GM12865 (cell line): ENCODE measurements at regions not wholly inside any gene's neighbourhood (a gene's known extent, or its start where the extent isn't known, plus 50 kb on each side); places are given as distances from the start of the nearest gene placed in this dataset.
A peak's percentile ranks its signal among the peaks of the same experiment; 100 is the strongest.
"Not testable (repeated sequence)": the region's sequence is repeated elsewhere in the genome, so short reads cannot be mapped to it uniquely, and the experiment has no call there.

ENCODE experiments used
- DNase-seq: peaks from one replicate; pipeline ENCODE4 v3.0.0; 2010; ENCODE audit warnings: low read depth
- H3K4me3 ChIP-seq: 2 replicates; pipeline ENCODE4 v1.5.1; 2011; ENCODE audit warnings: mild to moderate bottlenecking, low read depth, low read length, control low read depth
- TF ChIP-seq, protein P1 (sequence below): IDR thresholded peaks from 2 replicates; pipeline ENCODE4 v1.5.1; 2011; ENCODE audit warnings: low read length, control low read depth, low read depth, inconsistent platforms; ENCODE audit not compliant: insufficient read depth; ENCODE audit errors: missing control alignments

DNA sequence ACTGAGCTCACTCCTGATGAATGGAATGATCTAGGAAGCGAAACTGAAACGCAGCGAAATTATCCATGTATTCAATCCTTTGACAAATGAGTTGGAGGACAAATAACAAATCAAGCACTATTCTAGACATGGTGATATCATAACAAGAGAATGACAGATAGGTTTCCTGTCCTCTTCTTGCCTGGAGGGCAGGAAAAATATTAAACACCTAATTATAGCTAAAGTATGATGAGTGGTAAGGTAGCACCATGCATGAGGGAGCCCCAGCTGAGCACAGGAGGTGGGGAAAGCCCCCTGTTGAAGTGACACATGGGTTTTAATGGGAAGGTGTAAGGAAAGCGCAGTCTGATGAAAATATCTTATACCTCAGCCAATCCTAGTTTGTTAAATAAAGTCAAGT lies 225.2 kb downstream of the NPR3 start:
- H3K4me3 ChIP-seq = no peak overlapping the region
- DNase-seq = no peak
- TF ChIP-seq, protein P1, sequence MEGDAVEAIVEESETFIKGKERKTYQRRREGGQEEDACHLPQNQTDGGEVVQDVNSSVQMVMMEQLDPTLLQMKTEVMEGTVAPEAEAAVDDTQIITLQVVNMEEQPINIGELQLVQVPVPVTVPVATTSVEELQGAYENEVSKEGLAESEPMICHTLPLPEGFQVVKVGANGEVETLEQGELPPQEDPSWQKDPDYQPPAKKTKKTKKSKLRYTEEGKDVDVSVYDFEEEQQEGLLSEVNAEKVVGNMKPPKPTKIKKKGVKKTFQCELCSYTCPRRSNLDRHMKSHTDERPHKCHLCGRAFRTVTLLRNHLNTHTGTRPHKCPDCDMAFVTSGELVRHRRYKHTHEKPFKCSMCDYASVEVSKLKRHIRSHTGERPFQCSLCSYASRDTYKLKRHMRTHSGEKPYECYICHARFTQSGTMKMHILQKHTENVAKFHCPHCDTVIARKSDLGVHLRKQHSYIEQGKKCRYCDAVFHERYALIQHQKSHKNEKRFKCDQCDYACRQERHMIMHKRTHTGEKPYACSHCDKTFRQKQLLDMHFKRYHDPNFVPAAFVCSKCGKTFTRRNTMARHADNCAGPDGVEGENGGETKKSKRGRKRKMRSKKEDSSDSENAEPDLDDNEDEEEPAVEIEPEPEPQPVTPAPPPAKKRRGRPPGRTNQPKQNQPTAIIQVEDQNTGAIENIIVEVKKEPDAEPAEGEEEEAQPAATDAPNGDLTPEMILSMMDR = no peak

DNA sequence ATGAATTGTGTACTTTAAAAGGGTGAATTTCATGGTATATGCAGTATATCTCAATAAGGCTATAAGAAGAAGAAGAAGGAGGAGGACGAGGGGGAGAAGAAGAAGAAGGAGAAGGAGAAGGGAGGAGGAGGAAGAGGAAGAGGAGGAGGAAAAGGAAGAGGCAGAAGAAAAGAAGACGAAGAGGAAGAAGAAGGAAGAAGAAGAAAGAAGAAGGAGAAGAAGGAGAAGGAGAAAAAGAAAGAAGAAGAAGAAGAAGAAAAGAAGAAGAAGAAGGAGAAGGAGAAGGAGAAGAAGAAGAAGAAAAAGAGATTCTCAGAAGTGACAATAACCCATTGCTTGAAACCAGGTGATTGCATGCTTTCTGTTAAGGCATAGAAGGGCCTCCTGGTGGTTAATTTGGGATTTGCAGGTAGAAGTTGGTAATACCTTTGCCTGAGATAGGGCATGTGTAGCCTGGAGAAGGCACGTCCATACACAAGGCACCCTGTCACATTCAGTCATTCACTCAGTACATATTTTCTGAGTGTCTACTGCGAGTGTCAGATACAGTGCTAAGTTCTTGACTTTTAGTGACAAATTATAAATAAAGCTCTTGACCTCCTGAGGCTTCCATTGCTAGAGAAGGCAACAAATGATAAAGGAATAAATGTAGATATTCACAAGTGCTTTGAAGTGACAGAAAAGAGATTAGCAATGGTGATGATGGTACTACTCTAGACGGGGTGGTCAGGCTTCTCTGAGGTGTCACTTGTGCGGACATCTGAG lies 231.3 kb downstream of the NPR3 start:
- no peak overlapping the region for H3K4me3 ChIP-seq
- peak; percentile 66 for DNase-seq
- TF ChIP-seq, protein P1 = peak; percentile 56

- TF ChIP-seq, protein P1 = no peak
- no peak overlapping the region for H3K4me3 ChIP-seq
- no peak for DNase-seq
These were observed 238.3 kb downstream of the NPR3 start for GRCh38 chr5:32949286-32949970.

DNA sequence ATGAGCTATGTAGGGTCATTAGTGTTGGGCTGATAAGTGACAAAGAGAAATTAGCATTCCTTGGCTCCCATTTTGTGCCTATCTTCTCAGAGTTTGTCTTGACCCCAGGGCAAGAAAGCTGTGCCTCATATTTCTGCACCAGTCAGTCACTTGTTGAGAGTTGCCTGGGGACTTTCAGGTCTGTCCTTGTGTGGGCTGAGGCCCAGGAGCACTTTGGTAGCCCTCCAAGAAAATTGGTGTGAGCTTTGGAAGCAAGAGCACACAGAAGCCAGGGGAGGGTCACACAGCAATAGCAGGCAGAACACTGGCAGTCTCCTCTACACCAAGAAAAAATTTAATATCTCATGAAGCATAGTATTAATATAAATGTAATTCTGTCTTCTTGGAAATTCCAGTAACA lies 239.9 kb downstream of the NPR3 start:
- no peak overlapping the region for H3K4me3 ChIP-seq
- DNase-seq = no peak
- TF ChIP-seq, protein P1 = no peak

DNA sequence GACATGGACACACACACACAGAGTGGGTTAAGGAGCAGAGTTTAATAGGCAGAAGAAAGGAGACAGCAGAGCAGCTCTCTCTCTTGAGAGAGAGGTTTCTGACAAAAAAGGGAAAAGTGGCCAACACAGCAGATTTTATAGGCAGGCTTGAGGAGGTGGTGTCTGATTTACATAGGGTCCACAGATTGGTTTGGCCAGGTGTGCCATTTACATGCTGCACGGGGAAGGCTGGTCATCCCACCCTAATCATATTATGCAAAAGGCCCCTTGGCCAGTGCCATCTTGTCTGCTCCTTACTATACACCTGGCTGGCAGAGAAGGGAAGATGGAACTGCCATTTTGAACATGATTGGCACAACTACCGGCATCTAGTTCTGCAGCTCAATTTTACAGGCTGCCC lies 240.8 kb downstream of the NPR3 start:
- TF ChIP-seq, protein P1 = no peak
- no peak for DNase-seq

DNA sequence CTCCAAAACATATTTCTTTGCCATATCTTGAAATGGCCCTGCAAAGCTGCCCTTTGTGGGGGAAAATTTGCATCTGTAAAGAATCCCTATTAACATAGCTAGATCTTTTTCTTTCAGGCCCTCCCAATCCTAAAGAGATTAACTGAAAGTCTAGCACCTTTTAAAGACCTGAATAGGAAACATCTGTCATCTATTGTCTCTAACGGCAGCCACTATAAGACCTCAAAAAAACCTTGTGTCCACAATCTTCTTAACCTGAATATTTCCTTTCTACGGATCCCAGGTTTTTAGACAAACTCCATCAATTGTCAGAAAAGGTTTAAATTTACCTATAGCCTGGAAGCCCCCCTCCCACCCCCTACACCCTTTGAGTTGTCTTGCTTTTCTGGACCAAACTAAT lies 241.3 kb downstream of the NPR3 start:
- not testable (repeated sequence) for DNase-seq, H3K4me3 ChIP-seq

More for the DNA sequence above, 240.8 kb downstream of the NPR3 start:
- no peak overlapping the region for H3K4me3 ChIP-seq

- TF ChIP-seq, protein P1 = no peak
- H3K4me3 ChIP-seq = no peak overlapping the region
- DNase-seq = no peak
These were observed 242.6 kb downstream of the NPR3 start for GRCh38 chr5:32953694-32954093.
